ENCODE measurements at regions not wholly inside any gene's neighbourhood (a gene's known extent, or its start where the extent isn't known, plus 50 kb on each side); places are given as distances from the start of the nearest gene placed in this dataset.
A peak's percentile ranks its signal among the peaks of the same experiment; 100 is the strongest.

GRCh38 chr14:71361336-71361735 lies 454.1 kb downstream of the PCNX1 start:
- TF ChIP-seq CTCF (conservative IDR thresholded peaks at IDR 0.05; ENCODE audit: low read depth, low read length) (no peak), EZH2phosphoT487 (IDR thresholded peaks at IDR 0.05; ENCODE audit: borderline replicate concordance, low read length) (no peak), EZH2 (IDR thresholded peaks at IDR 0.05; ENCODE audit: low read length, unreplicated experiment) (no peak)
- ATAC-seq (peak; percentile 50), DNase-seq (peak; percentile 70)
- Histone ChIP-seq H3K9me3 (ENCODE audit: low read length) (no peaks in the 10 kb centered on the region), H3K27me3 (ENCODE audit: low read length) (no peaks in the 10 kb centered on the region), H3K9ac (ENCODE audit: low read length) (no peak overlapping the region), H2AFZ (ENCODE audit: low read length) (no peak overlapping the region), H3K36me3 (ENCODE audit: low read depth, low read length) (0 out of 2 replicates have a peak, but pooled peaks cover 11% of the 10 kb centered on the region), H4K20me1 (ENCODE audit: low read length) (peaks cover 15% of the 10 kb centered on the region; the same call in 1 of the 2 replicates), H3K4me1 (ENCODE audit: insufficient read depth, low read length) (peaks cover 27% of the 10 kb centered on the region), H3F3A (ENCODE audit: low read length, unreplicated experiment) (no peaks in the 10 kb centered on the region), H3K27ac (ENCODE audit: low read length) (peak overlapping the region; percentile 8; the same call in 1 of the 2 replicates), H3K4me3 (ENCODE audit: low read length) (no peak overlapping the region), H3K79me2 (ENCODE audit: low read length) (peaks cover 100% of the 10 kb centered on the region), H3K4me2 (ENCODE audit: low read length) (peak overlapping the region; percentile 9), H3K9me2 (replicated peaks; ENCODE audit: low read length) (no peaks in the 10 kb centered on the region)
- POLR2A ChIA-PET (ENCODE audit: unreplicated experiment): interaction anchor here (0.6 kb wide), 1 partner anchor 27 kb away, joined by 4 read pairs; no protein-coding TSS in a partner anchor
- CTCF ChIA-PET: no interaction called here
- no TSS peak for BruUV-seq (replicated peaks)
- intact Hi-C loops (cut with micrococcal nuclease): no loop called here

GRCh38 chr14:71361874-71362273 lies 454.6 kb downstream of the PCNX1 start:
- DNase-seq (no peak), ATAC-seq (no peak)
- H2AFZ ChIP-seq (ENCODE audit: low read length): no peak overlapping the region
- ChIA-PET CTCF (no interaction called here), POLR2A (ENCODE audit: unreplicated experiment) (interaction anchor here (0.6 kb wide), 1 partner anchor 11 kb away, joined by 3 read pairs; no protein-coding TSS in a partner anchor)
- H3F3A ChIP-seq (ENCODE audit: low read length, unreplicated experiment): no peaks in the 10 kb centered on the region
- H3K27me3 ChIP-seq (ENCODE audit: low read length): no peaks in the 10 kb centered on the region
- H3K4me2 ChIP-seq (ENCODE audit: low read length): peak overlapping the region; percentile 9; the same call in 1 of the 2 replicates
- H3K9me2 ChIP-seq (replicated peaks; ENCODE audit: low read length): no peaks in the 10 kb centered on the region
- intact Hi-C loops (cut with micrococcal nuclease): no loop called here
- BruUV-seq (replicated peaks): no TSS peak
- H3K4me1 ChIP-seq (ENCODE audit: insufficient read depth, low read length): peaks cover 27% of the 10 kb centered on the region
- peaks cover 100% of the 10 kb centered on the region for H3K79me2 ChIP-seq (ENCODE audit: low read length)
- H3K9me3 ChIP-seq (ENCODE audit: low read length): no peaks in the 10 kb centered on the region
- 0 out of 2 replicates have a peak, but pooled peaks cover 11% of the 10 kb centered on the region for H3K36me3 ChIP-seq (ENCODE audit: low read depth, low read length)
- H4K20me1 ChIP-seq (ENCODE audit: low read length): peaks cover 15% of the 10 kb centered on the region; the same call in 1 of the 2 replicates
- no peak overlapping the region for H3K4me3 ChIP-seq (ENCODE audit: low read length)
- no peak overlapping the region for H3K9ac ChIP-seq (ENCODE audit: low read length)
- peak overlapping the region; percentile 8; the same call in 1 of the 2 replicates for H3K27ac ChIP-seq (ENCODE audit: low read length)
- TF ChIP-seq EZH2phosphoT487 (IDR thresholded peaks at IDR 0.05; ENCODE audit: borderline replicate concordance, low read length): no peak
- no peak for TF ChIP-seq CTCF (conservative IDR thresholded peaks at IDR 0.05; ENCODE audit: low read depth, low read length)
- TF ChIP-seq EZH2 (IDR thresholded peaks at IDR 0.05; ENCODE audit: low read length, unreplicated experiment): no peak

GRCh38 chr14:71362282-71362681 lies 455.0 kb downstream of the PCNX1 start:
- ChIA-PET POLR2A (ENCODE audit: unreplicated experiment) (interaction anchor here (0.6 kb wide), 1 partner anchor 11 kb away, joined by 3 read pairs; no protein-coding TSS in a partner anchor), CTCF (interaction anchor here (0.6 kb wide), 1 partner anchor 50 kb away, joined by 6 read pairs; no protein-coding TSS in a partner anchor)
- TF ChIP-seq EZH2 (IDR thresholded peaks at IDR 0.05; ENCODE audit: low read length, unreplicated experiment) (no peak), EZH2phosphoT487 (IDR thresholded peaks at IDR 0.05; ENCODE audit: borderline replicate concordance, low read length) (no peak), CTCF (conservative IDR thresholded peaks at IDR 0.05; ENCODE audit: low read depth, low read length) (no peak)
- Histone ChIP-seq H3K27ac (ENCODE audit: low read length) (no peak overlapping the region), H3K27me3 (ENCODE audit: low read length) (no peaks in the 10 kb centered on the region), H2AFZ (ENCODE audit: low read length) (no peak overlapping the region), H3K9ac (ENCODE audit: low read length) (no peak overlapping the region), H3K4me3 (ENCODE audit: low read length) (no peak overlapping the region), H3K36me3 (ENCODE audit: low read depth, low read length) (0 out of 2 replicates have a peak, but pooled peaks cover 11% of the 10 kb centered on the region), H3K9me2 (replicated peaks; ENCODE audit: low read length) (no peaks in the 10 kb centered on the region), H4K20me1 (ENCODE audit: low read length) (peaks cover 15% of the 10 kb centered on the region; the same call in 1 of the 2 replicates), H3K4me1 (ENCODE audit: insufficient read depth, low read length) (peaks cover 27% of the 10 kb centered on the region), H3K79me2 (ENCODE audit: low read length) (peaks cover 100% of the 10 kb centered on the region), H3K4me2 (ENCODE audit: low read length) (no peak overlapping the region), H3F3A (ENCODE audit: low read length, unreplicated experiment) (no peaks in the 10 kb centered on the region), H3K9me3 (ENCODE audit: low read length) (no peaks in the 10 kb centered on the region)
- intact Hi-C loops (cut with micrococcal nuclease): no loop called here
- ATAC-seq (no peak), DNase-seq (no peak)
- no TSS peak for BruUV-seq (replicated peaks)
